ENCODE measurements at regions not wholly inside any gene's neighbourhood (a gene's known extent, or its start where the extent isn't known, plus 50 kb on each side); places are given as distances from the start of the nearest gene placed in this dataset.

DNA sequence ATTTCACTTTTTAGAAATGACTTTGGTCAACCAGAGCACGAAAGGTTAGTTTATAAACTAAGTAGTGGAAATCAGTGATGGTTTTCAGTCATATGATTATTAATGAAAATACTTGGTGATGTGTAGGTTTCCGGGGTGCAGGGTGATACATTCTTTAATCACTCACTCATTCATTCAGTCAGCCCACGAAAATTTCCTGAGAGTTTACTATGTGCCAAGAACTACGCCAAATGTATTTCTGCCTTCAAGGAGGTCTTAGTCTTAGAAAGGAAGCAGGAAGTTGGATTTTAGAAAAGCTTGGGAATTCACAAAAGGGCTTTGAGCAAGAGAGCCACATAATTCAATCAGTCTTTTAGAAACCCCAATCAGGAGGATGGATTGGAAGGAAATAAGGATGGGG lies 543.6 kb downstream of the PLCL1 start:
- no peak for DNase-seq (ENCODE audit: low read depth in 2 of 2)

DNA sequence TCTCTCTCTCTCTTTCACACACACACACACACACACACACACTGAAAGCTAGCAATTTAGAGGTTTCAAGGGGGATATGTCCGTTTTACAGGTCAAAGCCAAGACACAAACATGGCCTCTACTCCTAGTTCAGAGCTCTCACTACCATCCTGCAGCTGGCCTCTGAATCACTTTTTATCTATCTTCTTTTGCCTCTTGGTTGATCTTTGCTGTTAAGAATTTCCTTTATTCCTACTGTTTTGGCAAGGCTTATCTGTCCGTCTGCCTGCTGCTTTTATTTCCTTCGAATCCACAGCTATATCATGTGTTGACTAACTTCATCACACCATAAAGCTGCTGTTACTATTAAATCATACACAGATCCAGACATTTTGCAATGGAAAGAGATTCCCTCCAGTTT lies 543.0 kb downstream of the PLCL1 start:
- DNase-seq (ENCODE audit: low read depth in 2 of 2): no peak

DNA sequence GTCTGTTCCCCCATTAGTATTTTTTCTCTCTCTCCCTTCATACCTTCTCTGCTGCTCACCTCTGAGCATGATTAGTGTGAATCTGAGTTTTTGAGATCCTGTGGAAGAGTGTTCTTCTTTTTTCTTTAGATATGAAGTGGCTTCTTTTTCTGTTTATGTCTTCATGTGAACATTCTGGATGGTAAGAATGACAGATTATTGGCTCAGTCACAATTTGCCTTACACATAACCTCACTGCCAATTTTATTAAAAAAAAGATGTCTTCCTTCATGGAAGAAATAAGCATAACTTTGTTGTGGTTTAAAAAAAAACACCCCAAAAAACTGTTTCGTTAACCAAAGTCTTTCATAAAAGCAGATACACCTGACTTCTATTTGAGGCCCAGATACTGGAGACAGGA lies 539.1 kb downstream of the PLCL1 start:
- DNase-seq (ENCODE audit: low read depth in 2 of 2): no peak

DNA sequence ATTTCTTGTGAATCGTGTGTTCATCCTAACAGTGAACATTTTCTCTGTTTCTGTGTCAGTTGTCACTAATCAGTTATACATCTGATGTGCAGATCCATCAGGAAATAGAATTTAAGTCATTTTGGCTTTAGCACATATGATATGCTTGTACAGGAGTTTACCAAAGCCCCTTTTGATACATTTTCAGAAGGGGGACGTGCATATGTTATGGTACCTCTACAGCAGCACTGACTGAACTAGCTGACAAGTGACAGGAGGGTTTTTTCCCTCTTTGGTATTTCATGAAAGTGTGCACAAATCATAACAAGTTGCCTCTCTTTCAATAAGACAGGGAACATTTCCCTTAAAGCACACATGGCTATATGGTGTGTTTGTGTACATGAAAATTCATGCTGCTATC lies 536.5 kb downstream of the PLCL1 start:
- DNase-seq (ENCODE audit: low read depth in 2 of 2): no peak

DNA sequence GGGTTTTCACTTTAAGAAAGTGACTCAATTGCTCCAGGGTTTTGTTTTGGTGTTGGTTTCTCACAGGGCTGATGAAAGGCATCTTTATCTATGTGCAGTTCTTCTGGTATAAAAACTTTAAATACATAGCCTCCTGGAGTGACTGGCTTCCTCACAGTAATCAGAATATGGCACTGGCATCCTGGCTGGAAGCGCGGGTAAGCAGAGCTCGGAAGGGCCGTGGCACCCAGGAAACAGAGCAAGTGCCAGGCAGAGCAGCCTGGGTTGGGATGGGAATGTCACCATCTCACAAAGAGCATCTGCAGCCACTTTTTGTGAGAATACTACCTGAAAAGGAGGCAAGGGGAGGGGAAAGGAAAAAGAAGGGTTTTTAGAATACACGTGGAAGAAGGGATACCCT lies 534.7 kb downstream of the PLCL1 start:
- DNase-seq (ENCODE audit: low read depth in 2 of 2): no peak

DNA sequence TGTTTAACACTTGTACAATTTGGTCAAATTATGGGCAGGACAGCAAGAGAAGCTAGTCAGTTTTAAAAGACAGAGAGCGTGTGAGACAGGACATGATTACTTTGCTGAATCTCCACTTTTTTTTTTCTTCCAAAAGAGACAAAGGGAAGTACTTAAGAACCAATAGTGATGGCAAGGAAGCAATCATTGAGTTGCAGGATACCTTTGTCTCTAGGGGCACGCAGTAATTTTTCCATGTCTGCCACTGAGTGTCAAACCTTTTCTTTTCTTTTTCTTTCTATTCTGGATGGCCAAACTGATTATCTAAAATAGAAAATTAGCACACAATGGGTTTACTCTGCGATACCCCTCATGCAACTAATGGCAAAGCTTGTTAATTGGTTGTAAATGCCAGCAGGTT lies 533.0 kb downstream of the PLCL1 start:
- no peak for DNase-seq (ENCODE audit: low read depth in 2 of 2)

DNA sequence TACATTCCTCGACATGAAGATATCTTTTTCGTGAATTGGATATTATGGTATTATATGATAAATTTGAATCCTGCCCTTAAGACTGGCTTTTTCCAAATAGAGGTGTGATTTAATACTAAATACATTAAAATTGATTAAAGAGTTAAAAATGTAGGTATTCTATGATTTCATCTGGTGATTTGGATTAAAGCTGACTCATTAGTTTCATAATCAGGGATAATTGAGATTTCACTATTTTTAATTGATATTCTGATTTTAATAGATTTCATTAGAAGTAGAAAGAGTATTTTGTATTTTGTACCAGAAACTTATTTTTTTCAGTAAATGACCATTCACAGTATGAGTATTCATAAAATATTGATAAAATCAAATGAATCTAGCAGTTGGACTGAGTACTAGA lies 524.1 kb downstream of the PLCL1 start:
- DNase-seq (ENCODE audit: low read depth in 2 of 2): no peak

DNA sequence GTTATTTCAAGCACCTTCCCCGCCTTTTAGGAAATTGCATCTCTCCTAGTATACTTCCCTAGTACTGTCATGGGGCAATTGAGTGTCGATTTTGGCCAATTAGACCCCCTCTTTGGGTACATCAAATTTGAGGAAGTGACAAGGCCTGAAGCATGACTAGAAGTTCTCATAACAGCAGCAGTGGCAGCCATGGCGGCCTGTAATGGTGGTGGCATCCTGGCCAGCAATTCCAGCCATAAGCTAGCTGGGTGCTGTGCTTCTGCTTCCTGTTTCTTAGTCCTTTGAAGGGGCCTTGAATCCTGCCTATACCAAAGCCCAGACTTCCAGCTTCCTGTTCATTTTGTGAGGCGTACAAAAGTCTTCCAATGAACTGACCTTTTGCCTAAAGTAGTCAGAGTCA lies 523.1 kb downstream of the PLCL1 start:
- DNase-seq (ENCODE audit: low read depth in 2 of 2): no peak

DNA sequence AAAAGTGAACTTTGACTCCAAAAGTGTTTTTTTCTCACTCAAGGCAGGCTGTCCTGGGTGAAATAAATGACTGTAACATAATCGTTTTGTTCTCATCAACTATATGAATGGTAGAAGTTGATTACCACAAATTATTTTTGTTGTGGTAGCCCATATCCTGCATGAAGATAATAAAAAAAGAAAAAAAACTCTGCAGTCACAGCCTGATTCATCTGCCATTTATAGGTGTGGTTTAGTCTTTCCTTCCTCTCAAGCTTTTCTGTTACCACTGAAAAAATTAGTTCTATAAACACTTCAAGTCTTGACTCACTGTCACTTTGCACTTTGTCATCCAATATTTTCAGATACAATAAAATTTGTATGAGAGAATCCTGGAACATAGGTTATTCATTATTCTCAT lies 522.0 kb downstream of the PLCL1 start:
- DNase-seq (ENCODE audit: low read depth in 2 of 2): no peak

DNA sequence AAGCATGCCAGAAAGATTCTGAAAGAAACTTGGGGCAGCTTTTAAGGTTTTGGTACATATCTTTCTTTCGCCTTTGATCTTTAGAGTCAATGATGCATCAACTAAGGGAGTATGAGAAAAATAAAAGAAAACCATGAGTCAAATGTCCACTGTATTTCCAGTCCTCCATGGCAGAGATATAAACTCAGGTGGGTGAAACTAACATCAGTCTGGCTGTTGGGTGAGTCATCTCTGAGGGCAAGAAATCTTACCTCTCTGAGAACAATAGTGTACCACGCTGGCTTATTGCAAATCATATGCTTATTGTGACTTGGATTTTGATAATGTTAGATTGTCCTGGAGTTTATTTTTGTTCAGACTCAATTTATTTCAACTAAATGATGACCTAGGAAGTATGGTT lies 521.0 kb downstream of the PLCL1 start:
- DNase-seq (ENCODE audit: low read depth in 2 of 2): no peak

DNA sequence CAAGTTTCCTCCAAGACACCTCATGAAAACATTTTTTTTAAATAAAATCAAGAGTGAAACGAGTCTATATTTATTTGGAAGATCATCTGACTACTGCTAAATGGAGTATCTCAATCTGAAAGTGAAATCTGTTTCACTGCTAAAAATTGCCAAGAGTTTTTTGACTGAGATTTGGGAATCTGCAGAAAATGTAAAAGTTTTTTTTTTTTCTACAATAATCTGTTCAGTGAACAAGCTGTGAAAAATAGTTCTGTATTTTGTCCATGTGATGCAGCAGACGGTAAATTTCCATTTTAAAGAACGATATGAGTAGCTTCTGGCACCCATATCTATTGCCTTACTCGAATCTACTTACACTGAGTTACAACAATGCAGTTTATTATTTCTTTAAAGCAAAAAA lies 519.7 kb downstream of the PLCL1 start:
- DNase-seq (ENCODE audit: low read depth in 2 of 2): no peak

DNA sequence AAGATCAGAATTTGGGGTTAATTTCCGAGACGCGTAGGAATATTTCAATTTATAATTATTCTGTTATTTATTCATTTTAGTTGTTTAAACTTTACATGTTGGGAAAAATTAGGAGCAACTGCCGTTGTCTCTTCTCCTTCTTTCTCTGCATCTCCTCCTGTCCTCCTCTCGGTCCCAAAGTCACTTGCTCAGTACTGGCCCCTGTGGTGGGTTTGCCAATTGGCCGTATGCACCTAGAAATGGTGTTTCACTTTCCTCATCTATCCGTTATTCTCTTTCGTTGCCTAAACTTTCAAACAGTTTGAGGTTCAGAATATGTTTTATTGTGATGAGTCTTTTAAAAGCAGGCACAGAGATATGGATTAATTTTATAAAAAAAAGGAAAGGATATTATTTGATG lies 517.9 kb downstream of the PLCL1 start:
- no peak for DNase-seq (ENCODE audit: low read depth in 2 of 2)

DNA sequence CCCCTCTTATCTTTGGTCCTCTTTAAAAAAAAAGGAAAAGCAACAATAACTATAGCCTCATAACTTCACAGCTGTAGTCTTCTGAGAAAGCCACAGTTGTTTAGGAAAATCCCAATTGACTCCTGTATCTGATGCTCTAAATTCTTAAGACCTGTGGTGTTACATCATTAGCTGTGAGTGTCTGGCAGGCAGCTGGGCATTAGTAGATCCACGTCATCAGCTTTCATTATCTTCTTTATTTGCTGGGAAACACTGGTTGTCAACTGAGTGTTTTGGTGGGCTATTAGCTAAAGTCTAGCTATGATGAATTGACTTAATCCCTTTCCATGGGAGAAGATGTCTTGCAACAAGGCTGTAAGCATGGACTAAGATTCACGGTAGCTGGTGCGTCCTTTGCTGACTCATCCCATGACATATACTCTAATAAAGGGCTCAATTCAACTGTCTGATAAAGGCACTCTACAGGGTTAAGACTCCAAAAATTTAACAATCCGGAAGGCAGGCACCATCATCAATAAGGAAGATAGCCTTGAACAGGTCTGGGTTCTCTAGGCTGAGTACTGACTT lies 517.2 kb downstream of the PLCL1 start:
- DNase-seq (ENCODE audit: low read depth in 2 of 2): no peak

DNA sequence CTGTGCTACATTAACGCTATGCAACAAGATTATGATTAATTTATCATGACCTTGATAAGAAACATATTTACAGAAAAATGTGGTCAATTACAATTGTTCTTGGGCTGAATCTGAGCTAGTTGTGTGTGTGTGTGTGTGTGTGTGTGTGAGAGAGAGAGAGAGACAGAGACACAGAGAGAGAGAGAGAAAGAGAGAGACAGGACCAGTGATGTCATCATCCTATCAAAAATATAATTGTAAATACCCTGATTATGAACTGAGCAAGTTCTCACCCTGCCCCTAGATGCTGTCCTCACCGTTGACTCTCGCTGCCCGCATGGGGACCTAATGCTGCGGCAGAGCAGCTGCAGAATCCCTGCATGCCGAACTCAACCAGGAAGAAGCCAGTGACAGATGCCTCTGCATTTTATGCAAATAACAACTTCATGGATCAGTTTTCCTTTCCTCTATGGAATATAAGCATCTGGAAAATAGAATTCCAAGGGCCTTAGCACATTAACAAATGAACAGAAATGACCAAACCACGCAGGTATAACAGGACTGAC lies 512.5 kb downstream of the PLCL1 start:
- no peak for DNase-seq (ENCODE audit: low read depth in 2 of 2)

DNA sequence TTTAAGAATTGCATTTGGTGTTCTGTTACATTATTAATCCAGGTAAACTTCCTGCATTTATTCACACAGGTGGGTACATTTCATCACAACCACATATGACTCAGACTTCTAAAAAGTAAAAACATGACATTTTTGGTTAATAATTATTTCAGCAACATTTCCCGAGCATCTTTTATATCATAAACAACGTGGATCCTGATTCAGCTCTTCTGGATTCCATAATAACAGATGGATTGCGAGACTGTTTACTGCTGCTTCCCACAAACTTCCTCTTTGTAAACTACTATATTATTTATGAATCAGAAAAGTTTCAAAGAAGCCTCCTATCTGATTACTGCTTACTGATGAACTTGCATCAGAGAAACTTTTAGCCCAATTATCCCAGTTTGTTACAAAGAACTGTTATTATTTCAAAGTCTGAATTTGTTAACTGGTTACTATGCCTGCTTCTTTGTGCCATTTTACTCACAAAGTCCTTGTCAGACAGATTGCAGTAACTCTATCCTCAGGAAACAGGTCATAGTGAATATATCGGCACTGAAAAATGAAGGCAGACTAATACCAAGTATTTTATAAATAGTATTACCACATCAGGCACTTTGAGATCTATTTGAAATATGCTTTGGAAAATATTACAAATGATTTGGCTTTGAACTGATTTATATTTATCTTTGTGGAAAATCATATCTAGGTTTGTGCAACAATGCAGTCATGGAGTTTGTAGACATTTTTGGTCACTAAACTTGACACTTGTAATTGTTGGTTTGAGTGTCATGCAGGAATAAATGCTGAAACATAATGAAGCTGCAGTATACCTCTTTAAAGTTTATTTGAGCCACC lies 511.6 kb downstream of the PLCL1 start:
- DNase-seq (ENCODE audit: low read depth in 2 of 2): no peak

DNA sequence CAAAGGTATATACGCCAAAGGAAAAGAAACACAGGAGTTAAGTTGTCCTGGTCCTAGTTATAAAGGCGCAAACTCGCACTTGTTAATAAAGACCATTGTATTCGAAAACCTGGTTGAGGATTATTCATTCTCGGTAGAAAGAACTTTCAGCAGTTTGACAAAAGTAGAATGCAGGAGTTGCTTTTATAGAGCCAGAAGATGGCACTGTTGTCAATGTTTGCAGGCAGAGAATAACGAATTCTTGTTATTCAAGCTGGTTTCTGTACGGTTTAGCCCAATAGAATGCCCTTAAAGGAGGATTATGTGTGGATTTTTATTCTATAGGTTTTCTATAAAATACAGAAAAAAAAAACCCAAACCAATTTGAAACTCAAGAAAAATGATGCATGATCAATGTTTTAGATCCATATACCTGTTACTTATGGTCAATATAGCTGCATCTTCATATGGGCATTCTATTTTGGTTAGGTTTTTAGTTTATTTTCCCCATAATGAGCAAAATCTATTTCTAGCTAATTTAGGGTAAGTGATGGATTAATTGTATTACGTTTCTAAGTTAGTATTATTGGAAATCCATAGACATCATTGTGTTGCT lies 510.3 kb downstream of the PLCL1 start:
- no peak for DNase-seq (ENCODE audit: low read depth in 2 of 2)

DNA sequence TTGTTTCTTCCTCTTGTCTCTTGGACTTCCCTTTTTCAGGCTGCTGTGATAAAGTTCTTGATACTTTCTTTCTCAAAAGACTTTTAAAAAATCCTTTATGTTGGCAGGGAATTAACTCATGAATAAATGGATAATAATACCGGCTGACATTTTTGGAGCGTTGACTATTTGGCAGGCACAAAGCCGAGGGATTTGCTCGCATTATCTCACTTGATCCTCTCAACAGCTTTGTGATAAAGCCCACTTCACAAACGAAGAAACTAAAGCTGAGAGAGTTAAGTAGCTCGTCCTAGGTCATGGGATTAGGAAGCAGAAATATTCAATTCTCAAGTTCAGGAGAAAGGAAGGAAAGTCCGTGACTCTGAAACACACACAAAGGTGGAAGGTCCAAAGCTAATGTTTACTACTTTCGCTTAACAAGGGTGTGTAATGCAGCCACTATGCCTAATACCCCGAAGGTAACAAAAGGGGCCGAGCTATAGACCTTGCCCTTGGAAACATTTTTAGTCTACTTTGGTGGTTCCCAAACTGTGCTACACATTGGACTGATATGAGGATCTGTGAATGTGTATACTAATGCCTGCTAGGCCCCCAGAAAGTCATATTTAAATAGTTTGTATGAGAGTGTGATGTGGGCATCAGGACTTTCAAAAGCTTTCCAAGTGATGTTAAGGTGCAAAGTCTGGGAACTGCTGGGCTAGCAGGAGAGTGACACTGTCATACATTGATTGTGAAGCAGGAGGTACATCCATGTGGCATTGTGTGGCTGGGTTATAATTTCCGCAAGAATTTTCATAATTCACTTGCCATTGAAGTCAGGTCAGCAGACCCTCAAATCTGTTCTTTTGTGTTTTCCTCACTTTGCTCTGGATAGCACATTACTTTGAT lies 508.4 kb downstream of the PLCL1 start:
- DNase-seq (ENCODE audit: low read depth in 2 of 2): no peak

DNA sequence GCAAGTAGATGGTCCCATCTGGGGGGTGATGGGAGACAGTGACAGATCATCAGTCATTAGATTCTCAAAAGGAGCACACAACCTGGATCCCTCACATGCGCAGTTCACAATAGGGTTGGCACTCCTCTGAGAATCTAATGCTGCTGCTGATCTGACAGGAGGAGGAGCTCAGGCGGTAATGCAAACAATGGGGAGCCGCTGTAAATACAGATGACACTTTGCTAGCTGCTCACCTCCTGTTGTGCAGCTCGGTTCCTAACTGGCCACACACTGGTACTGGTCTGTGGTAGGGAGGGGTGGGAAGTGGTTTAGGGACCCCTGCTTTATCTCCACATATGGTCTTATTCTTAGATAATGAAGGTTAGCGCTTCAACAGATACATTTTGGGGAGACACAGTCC lies 506.6 kb downstream of the PLCL1 start:
- DNase-seq (ENCODE audit: low read depth in 2 of 2): no peak

DNA sequence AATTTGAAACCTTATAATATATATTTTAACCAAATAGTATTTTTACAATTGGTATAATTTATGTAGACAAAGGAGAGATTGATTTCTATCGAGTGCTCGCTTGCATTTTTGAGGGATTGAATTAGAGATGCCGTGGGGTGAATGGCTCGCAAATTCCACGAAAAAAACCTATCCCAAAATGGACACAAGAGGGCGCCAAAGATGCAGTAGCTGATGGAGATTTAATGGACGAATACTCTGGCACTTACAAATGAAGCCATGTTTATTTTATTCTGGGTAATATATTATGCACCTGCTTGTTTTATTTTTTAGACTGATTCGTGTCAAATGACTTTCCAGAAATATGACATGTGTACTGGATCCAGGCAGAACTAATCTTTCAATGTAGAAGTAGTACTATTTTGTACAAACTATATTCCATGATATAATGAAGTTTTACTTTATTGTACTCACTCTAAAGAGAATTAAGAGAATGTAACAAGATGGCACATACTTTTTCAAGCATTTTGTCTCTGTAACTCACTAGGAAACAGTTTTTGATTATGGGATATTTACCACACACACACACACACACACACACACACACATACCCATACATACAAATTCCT lies 505.4 kb downstream of the PLCL1 start:
- DNase-seq (ENCODE audit: low read depth in 2 of 2): peak; percentile 18 to 51

DNA sequence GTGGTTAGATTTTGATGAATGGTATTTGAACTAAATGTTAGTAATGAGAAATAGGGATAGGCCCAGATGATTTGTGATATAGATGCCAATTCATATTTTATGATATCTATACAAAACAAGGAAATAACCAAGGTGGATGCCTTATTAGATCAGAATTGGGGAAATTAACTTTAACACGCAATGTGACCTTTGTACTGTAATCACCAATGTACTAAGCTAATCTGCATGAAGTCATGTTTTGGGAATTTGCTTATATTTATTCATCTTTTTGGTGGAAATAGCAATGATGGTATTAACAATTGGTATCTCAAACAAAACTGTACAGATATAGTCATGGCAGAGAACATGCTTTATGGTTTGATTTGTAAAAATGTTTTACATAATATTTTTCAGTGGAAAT lies 504.7 kb downstream of the PLCL1 start:
- DNase-seq (ENCODE audit: low read depth in 2 of 2): no peak

DNA sequence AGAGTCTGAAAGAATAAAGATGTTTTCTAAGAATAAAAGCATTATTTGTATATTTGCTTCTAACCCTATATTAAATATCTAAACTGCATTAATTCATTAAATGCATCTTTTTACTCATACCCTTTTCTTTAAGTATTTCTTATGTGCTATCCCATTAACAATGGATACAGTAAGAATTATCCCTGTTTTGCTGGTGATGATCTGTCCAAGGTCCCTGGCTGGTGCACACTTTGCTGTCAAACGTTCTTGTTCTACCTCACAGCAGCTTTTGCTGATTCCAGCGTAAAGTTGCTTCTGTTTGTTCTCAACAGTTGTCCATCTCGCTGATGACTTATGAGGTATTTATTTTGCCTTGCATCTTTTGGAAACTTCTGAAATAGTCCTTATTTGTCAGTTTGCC lies 504.0 kb downstream of the PLCL1 start:
- DNase-seq (ENCODE audit: low read depth in 2 of 2): no peak

DNA sequence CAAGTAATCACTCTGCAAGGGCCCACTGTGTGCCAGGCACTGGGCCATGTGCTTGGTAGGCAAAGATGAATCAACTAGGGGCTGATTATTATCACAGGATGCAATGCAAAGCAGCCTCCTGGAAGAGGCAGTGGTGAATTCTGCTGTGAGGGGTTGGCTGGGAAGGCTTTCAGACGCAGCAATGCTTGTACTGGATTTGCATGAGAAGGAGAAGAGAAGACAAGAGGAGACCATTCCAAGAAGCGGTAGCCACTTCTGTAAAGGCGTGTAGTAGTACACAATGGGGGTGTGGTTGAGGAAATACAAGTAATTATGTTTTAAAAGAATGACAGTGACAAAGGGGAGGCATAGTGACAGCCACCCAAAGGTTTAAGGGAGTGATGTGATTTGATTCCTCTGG lies 502.7 kb downstream of the PLCL1 start:
- no peak for DNase-seq (ENCODE audit: low read depth in 2 of 2)
